DMS79 treated with DMSO at 0.1 percent for 48 hours (cell line): ENCODE measurements at regions not wholly inside any gene's neighbourhood (a gene's known extent, or its start where the extent isn't known, plus 50 kb on each side); places are given as distances from the start of the nearest gene placed in this dataset.
A peak's percentile ranks its signal among the peaks of the same experiment; 100 is the strongest.

Experiments used
- DNase-seq: peaks from one replicate; lab custom pipeline; 2025; lab: John Stamatoyannopoulos, UW

GRCh38 chr13:111893607-111894443 is 173.1 kb upstream of the SOX1 start:
- peak; percentile 35 for DNase-seq

- no peak for DNase-seq
Observed at GRCh38 chr13:111895896-111896821, 170.8 kb upstream of the SOX1 start.

GRCh38 chr13:111897178-111897845 is 169.6 kb upstream of the SOX1 start:
- DNase-seq = no peak

GRCh38 chr13:111897846-111898215 is 169.1 kb upstream of the SOX1 start:
- no peak for DNase-seq

- no peak for DNase-seq
Observed at GRCh38 chr13:111898956-111899713, 167.8 kb upstream of the SOX1 start.

GRCh38 chr13:111899714-111900389 is 167.1 kb upstream of the SOX1 start:
- DNase-seq = no peak

- DNase-seq = peak; percentile 76
Observed at GRCh38 chr13:111900390-111901131, 166.4 kb upstream of the SOX1 start.

GRCh38 chr13:111901267-111901915 is 165.6 kb upstream of the SOX1 start:
- DNase-seq = no peak

GRCh38 chr13:111902726-111903125 is 164.2 kb upstream of the SOX1 start:
- no peak for DNase-seq

- no peak for DNase-seq
Observed at GRCh38 chr13:111903143-111903542, 163.8 kb upstream of the SOX1 start.

- no peak for DNase-seq
Observed at GRCh38 chr13:111904166-111904565, 162.8 kb upstream of the SOX1 start.

GRCh38 chr13:111904701-111905608 is 162.0 kb upstream of the SOX1 start:
- DNase-seq = no peak

GRCh38 chr13:111905609-111905945 is 161.4 kb upstream of the SOX1 start:
- no peak for DNase-seq

- DNase-seq = no peak
Observed at GRCh38 chr13:111906306-111906705, 160.6 kb upstream of the SOX1 start.

- DNase-seq = no peak
Observed at GRCh38 chr13:111906816-111907215, 160.1 kb upstream of the SOX1 start.

GRCh38 chr13:111907341-111907880 is 159.5 kb upstream of the SOX1 start:
- DNase-seq = no peak

- no peak for DNase-seq
Observed at GRCh38 chr13:111908361-111908760, 158.6 kb upstream of the SOX1 start.

GRCh38 chr13:111908981-111909380 is 158.0 kb upstream of the SOX1 start:
- DNase-seq = no peak

GRCh38 chr13:111909501-111909900 is 157.4 kb upstream of the SOX1 start:
- DNase-seq = no peak
